ENCODE measurements at regions not wholly inside any gene's neighbourhood (a gene's known extent, or its start where the extent isn't known, plus 50 kb on each side); places are given as distances from the start of the nearest gene placed in this dataset.

GRCh38 chr3:80152692-80153091, 384.9 kb upstream of the ROBO1 start:
- no peak for DNase-seq

- DNase-seq, result no peak
Observed at GRCh38 chr3:80142714-80143113, 374.9 kb upstream of the ROBO1 start.

- no peak for DNase-seq
Observed at GRCh38 chr3:80141557-80141956, 373.8 kb upstream of the ROBO1 start.

- no peak for DNase-seq
Observed at GRCh38 chr3:80116281-80116680, 348.5 kb upstream of the ROBO1 start.

GRCh38 chr3:80114694-80115093, 346.9 kb upstream of the ROBO1 start:
- DNase-seq, result no peak

GRCh38 chr3:80113331-80113730, 345.5 kb upstream of the ROBO1 start:
- DNase-seq, result no peak

GRCh38 chr3:80099559-80100066, 331.8 kb upstream of the ROBO1 start:
- no peak for DNase-seq

GRCh38 chr3:80097674-80098073, 329.9 kb upstream of the ROBO1 start:
- peak; percentile 78 for DNase-seq

GRCh38 chr3:80096909-80097308, 329.1 kb upstream of the ROBO1 start:
- no peak for DNase-seq

- DNase-seq, result peak; percentile 51
Observed at GRCh38 chr3:80094589-80094988, 326.8 kb upstream of the ROBO1 start.

GRCh38 chr3:80087767-80088166, 320.0 kb upstream of the ROBO1 start:
- DNase-seq, result peak; percentile 75

- no peak for DNase-seq
Observed at GRCh38 chr3:80086426-80086825, 318.6 kb upstream of the ROBO1 start.

GRCh38 chr3:80079886-80080285, 312.1 kb upstream of the ROBO1 start:
- DNase-seq, result peak; percentile 35

GRCh38 chr3:80068459-80068858, 300.7 kb upstream of the ROBO1 start:
- no peak for DNase-seq

- DNase-seq, result no peak
Observed at GRCh38 chr3:80063535-80063934, 295.7 kb upstream of the ROBO1 start.

- peak; percentile 7 for DNase-seq
Observed at GRCh38 chr3:80060664-80061063, 292.9 kb upstream of the ROBO1 start.

- DNase-seq, result no peak
Observed at GRCh38 chr3:80055306-80055705, 287.5 kb upstream of the ROBO1 start.

- no peak for DNase-seq
Observed at GRCh38 chr3:80052271-80052670, 284.5 kb upstream of the ROBO1 start.

- DNase-seq, result no peak
Observed at GRCh38 chr3:80051602-80051962, 283.8 kb upstream of the ROBO1 start.

GRCh38 chr3:80050826-80051601, 283.2 kb upstream of the ROBO1 start:
- DNase-seq, result no peak

GRCh38 chr3:80043226-80043625, 275.4 kb upstream of the ROBO1 start:
- DNase-seq, result no peak

GRCh38 chr3:80040067-80040466, 272.3 kb upstream of the ROBO1 start:
- DNase-seq, result no peak

- no peak for DNase-seq
Observed at GRCh38 chr3:80036176-80036575, 268.4 kb upstream of the ROBO1 start.

- DNase-seq, result no peak
Observed at GRCh38 chr3:80035021-80035420, 267.2 kb upstream of the ROBO1 start.

GRCh38 chr3:80023010-80023409, 255.2 kb upstream of the ROBO1 start:
- no peak for DNase-seq
